GM23248 (cell line): ENCODE measurements at regions not wholly inside any gene's neighbourhood (a gene's known extent, or its start where the extent isn't known, plus 50 kb on each side); places are given as distances from the start of the nearest gene placed in this dataset.

Experiments used
- DNase-seq: peaks from one replicate; pipeline ENCODE4 v3.0.0-alpha.2; 2015
- H2AFZ ChIP-seq: fragments of 200-600 bp; sonication (generic); 2 replicates; pipeline ENCODE4 v1.6.1; 2016; ENCODE audit warnings: antibody characterized with exemption
- H3F3A ChIP-seq: fragments of 200-600 bp; sonication (generic); 2 replicates; pipeline ENCODE4 v1.6.1; 2016; ENCODE audit warnings: mild to moderate bottlenecking, antibody characterized with exemption, mixed run types; ENCODE audit not compliant: insufficient read depth
- H3K27ac ChIP-seq: fragments of 200-600 bp; sonication (generic); 2 replicates; pipeline ENCODE4 v1.5.1; 2016; ENCODE audit warnings: mild to moderate bottlenecking
- H3K27me3 ChIP-seq: fragments of 200-600 bp; sonication (generic); replicated peaks from 2 replicates; pipeline ENCODE4 v1.6.1; 2016; ENCODE audit warnings: mild to moderate bottlenecking; ENCODE audit not compliant: insufficient read depth
- H3K36me3 ChIP-seq: fragments of 200-600 bp; sonication (generic); 2 replicates; pipeline ENCODE4 v1.6.1; 2016; ENCODE audit warnings: low read depth, mild to moderate bottlenecking
- H3K4me1 ChIP-seq: fragments of 200-600 bp; sonication (generic); 2 replicates; pipeline ENCODE4 v1.6.1; 2016; ENCODE audit warnings: mild to moderate bottlenecking; ENCODE audit not compliant: insufficient read depth
- H3K4me2 ChIP-seq: fragments of 200-600 bp; sonication (generic); one replicate; pipeline ENCODE4 v1.6.1; 2016; ENCODE audit warnings: mild to moderate bottlenecking; ENCODE audit not compliant: unreplicated experiment
- H3K4me3 ChIP-seq: fragments of 200-600 bp; sonication (generic); 2 replicates; pipeline ENCODE4 v1.5.1; 2016; ENCODE audit warnings: mild to moderate bottlenecking
- H3K79me2 ChIP-seq: fragments of 200-600 bp; sonication (generic); 2 replicates; pipeline ENCODE4 v1.6.1; 2016; ENCODE audit warnings: mild to moderate bottlenecking; ENCODE audit not compliant: insufficient read depth
- H3K9ac ChIP-seq: fragments of 200-600 bp; sonication (generic); 2 replicates; pipeline ENCODE4 v1.6.1; 2016; ENCODE audit warnings: mild to moderate bottlenecking
- H3K9me2 ChIP-seq: fragments of 200-600 bp; sonication (generic); 2 replicates; pipeline ENCODE4 v1.6.1; 2016; ENCODE audit warnings: mixed run types, mild to moderate bottlenecking, moderate library complexity; ENCODE audit not compliant: insufficient read depth
- H3K9me3 ChIP-seq: fragments of 200-600 bp; sonication (generic); one replicate; pipeline ENCODE4 v1.6.1; 2017; ENCODE audit warnings: low read depth
- H4K20me1 ChIP-seq: fragments of 200-600 bp; sonication (generic); 2 replicates; pipeline ENCODE4 v1.6.0; 2016; ENCODE audit not compliant: insufficient read depth
- EZH2 ChIP-seq: fragments of 200-600 bp; sonication (generic); IDR thresholded peaks from 2 replicates; pipeline ENCODE4 v1.6.1; 2018; ENCODE audit warnings: antibody characterized with exemption, mild to moderate bottlenecking; ENCODE audit not compliant: insufficient read depth, poor library complexity, severe bottlenecking
- EZH2phosphoT487 ChIP-seq: fragments of 200-600 bp; sonication (generic); IDR thresholded peaks from 2 replicates; pipeline ENCODE4 v1.6.1; 2018; ENCODE audit warnings: antibody characterized with exemption, moderate library complexity, mild to moderate bottlenecking, low read depth; ENCODE audit not compliant: insufficient read depth
- WGBS, 2 experiments: methylation state at CpG; one replicate each; pipeline ENCODE4 v1.1.6; 2015 to 2017; ENCODE audit warnings: low lambda C conversion rate in 2 of 2, low coverage in 1 of 2; ENCODE audit errors: missing lambda C conversion rate in 2 of 2; 5-methylcytosine and 5-hydroxymethylcytosine counted together
- in situ Hi-C: fragments of 300-500 bp; cut with MboI; formaldehyde crosslinking; loops from 2 replicates; pipeline ENCODE4 v1.15.0; 2020

DNA sequence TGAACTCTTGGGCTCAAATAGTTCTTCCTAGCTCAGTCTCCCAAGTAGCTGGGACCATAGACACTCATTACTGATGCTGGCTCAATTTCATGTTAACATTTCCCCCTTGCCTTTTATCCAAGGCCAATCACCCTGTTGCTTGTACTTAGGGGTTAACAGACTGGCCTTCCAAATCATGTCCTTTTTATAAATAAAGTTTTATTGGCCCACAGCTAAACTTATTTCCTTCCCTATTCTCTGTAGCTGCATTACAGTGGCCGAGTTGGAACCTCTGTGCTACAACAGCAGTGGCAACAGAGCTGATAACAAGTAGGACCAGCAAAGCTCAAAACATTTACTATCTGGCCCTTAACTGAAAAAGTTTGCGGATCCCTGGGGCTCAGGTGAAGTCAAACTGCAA, 109.8 kb downstream of the ZFP64 start:
- H2AFZ ChIP-seq = no peak overlapping the region
- in situ Hi-C loops = loop anchor here (10.0 to 25.0 kb wide), 4 partner anchors 307 to 1094 kb away; no protein-coding TSS in a partner anchor
- no peaks in the 10 kb centered on the region for H4K20me1 ChIP-seq
- no peak overlapping the region for H3K9ac ChIP-seq
- H3K27me3 ChIP-seq = no peaks in the 10 kb centered on the region
- no peak overlapping the region for H3K4me3 ChIP-seq
- WGBS, 2 experiments = 88 to 94% methylated on average over 2 of the region's 2 CpGs
- no peak overlapping the region for H3K4me2 ChIP-seq
- TF ChIP-seq EZH2 (no peak), EZH2phosphoT487 (no peak)
- no peak for DNase-seq
- no peaks in the 10 kb centered on the region for H3K4me1 ChIP-seq
- no peaks in the 10 kb centered on the region for H3K9me3 ChIP-seq
- no peaks in the 10 kb centered on the region for H3K79me2 ChIP-seq
- H3K9me2 ChIP-seq = no peaks in the 10 kb centered on the region
- H3K27ac ChIP-seq = no peak overlapping the region
- H3F3A ChIP-seq = no peaks in the 10 kb centered on the region
- peaks cover under 1% of the 10 kb centered on the region; the same call in 1 of the 2 replicates for H3K36me3 ChIP-seq

DNA sequence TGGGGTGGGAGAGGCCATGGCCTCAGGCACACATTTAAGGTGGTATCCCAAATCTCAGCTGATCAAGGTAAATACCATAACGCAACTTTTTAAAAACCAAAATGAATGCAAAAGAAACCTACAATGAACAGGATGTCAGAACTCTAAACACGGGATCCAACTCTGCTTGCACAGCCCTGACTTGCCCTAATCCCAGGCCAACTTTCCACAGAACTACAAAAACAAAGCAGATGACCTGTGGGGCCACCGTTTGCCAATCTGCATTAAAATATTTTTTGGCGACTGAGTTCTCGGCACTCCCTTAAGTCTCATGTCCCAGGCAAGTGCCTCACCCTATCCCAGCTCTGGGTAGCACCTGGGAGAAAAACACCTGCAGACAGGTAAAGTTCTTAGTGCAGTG, 110.5 kb downstream of the ZFP64 start:
- Histone ChIP-seq H3K9me2 (no peaks in the 10 kb centered on the region), H3K4me3 (no peak overlapping the region), H3K27ac (no peak overlapping the region), H3K4me2 (no peak overlapping the region), H3K79me2 (no peaks in the 10 kb centered on the region), H3K36me3 (no peaks in the 10 kb centered on the region), H3K27me3 (no peaks in the 10 kb centered on the region), H2AFZ (no peak overlapping the region), H3K9ac (no peak overlapping the region), H3K4me1 (no peaks in the 10 kb centered on the region), H4K20me1 (no peaks in the 10 kb centered on the region), H3K9me3 (no peaks in the 10 kb centered on the region), H3F3A (no peaks in the 10 kb centered on the region)
- no peak for DNase-seq
- TF ChIP-seq EZH2phosphoT487 = no peak
- no peak for TF ChIP-seq EZH2
- 71 to 73% methylated on average over 5 of the region's 5 CpGs for WGBS, 2 experiments
- in situ Hi-C loops = loop anchor here (10.0 to 25.0 kb wide), 4 partner anchors 306 to 1094 kb away; no protein-coding TSS in a partner anchor

DNA sequence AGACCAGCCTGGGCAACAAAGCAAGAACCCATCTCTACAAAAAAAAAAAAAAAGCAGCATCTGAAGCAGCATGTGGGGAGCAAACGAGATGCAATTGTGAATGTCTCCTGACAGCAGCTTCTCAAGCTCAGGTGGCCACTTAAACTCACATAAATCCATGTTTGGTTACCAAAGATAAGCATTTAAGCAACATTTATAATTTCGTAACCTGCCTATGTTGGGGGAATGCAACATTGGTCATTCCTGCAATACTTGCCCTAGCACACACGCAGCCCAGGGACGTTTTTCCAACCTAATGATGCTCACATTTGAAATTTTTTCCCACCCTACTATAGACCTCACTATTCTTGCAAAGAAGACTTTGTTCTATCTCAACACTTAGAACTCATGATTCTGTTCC, 113.3 kb downstream of the ZFP64 start:
- Histone ChIP-seq H3K9me3 (no peaks in the 10 kb centered on the region), H3K9me2 (no peaks in the 10 kb centered on the region), H3K4me2 (no peak overlapping the region), H2AFZ (no peak overlapping the region), H3K27ac (no peak overlapping the region), H3K79me2 (no peaks in the 10 kb centered on the region), H3K27me3 (no peaks in the 10 kb centered on the region), H3K4me1 (no peaks in the 10 kb centered on the region), H3K4me3 (no peak overlapping the region), H3K9ac (no peak overlapping the region), H3K36me3 (no peaks in the 10 kb centered on the region), H4K20me1 (no peaks in the 10 kb centered on the region), H3F3A (no peaks in the 10 kb centered on the region)
- no peak for DNase-seq
- 84 to 89% methylated on average over 4 of the region's 4 CpGs for WGBS, 2 experiments
- TF ChIP-seq EZH2phosphoT487 (no peak), EZH2 (no peak)
- in situ Hi-C loops = loop anchor here (25.0 kb wide), 2 partner anchors 691 to 1091 kb away; no protein-coding TSS in a partner anchor

DNA sequence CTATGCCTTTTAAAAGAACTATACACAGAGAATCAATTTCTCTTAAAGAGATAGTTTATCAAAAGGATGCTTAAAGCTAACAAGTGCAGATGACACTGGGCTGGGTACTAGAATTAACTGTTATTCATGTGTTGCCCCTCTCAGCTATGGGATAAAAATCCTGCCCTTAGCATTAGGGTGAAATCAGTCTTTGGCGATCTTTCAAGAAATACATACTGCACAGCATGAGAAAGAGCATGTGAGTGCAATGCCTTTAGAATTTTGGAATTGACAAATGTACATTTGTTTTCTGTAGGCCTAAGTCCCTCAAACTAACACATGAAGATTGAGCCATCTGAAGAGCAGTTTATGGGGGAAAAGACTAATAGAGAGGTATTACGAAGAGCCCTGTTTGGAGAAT, 115.4 kb downstream of the ZFP64 start:
- TF ChIP-seq EZH2phosphoT487 = no peak
- no peak for TF ChIP-seq EZH2
- WGBS, 2 experiments = 58 to 65% methylated on average over 2 of the region's 2 CpGs
- in situ Hi-C loops = loop anchor here (25.0 kb wide), 2 partner anchors 689 to 1089 kb away; no protein-coding TSS in a partner anchor

DNA sequence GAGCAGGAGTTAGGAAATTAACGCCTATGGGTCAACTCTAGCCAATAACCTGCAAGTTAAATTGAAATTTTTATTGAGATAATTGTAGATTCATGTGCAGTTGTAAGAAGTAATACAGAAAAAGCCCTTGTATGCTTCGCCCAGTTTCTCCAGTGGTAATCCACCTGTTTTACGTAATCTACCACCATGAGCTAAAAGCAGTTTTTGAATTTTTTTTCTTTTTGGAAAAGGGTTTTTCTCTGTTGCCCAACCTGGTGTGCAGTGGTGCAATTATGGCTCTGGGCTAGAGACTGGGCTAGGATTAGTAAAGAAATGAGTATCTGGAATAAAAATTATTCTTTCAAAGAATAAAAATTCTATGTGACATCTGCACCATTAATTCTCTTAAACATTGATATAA, 116.2 kb downstream of the ZFP64 start:
- in situ Hi-C loops = loop anchor here (25.0 kb wide), 2 partner anchors 688 to 1088 kb away; no protein-coding TSS in a partner anchor
- Histone ChIP-seq H3K4me1 (no peaks in the 10 kb centered on the region), H3K4me2 (no peak overlapping the region), H3K9ac (no peak overlapping the region), H3K27me3 (no peaks in the 10 kb centered on the region), H3K36me3 (0 out of 2 replicates have a peak, but pooled peaks cover 3% of the 10 kb centered on the region), H3K4me3 (no peak overlapping the region), H3K79me2 (no peaks in the 10 kb centered on the region), H3K9me3 (no peaks in the 10 kb centered on the region), H3K9me2 (no peaks in the 10 kb centered on the region), H4K20me1 (no peaks in the 10 kb centered on the region), H2AFZ (no peak overlapping the region), H3F3A (no peaks in the 10 kb centered on the region), H3K27ac (no peak overlapping the region)
- DNase-seq = no peak
- no peak for TF ChIP-seq EZH2phosphoT487
- TF ChIP-seq EZH2 = no peak
- WGBS, 2 experiments = 92 to 93% methylated on average over 3 of the region's 3 CpGs

More for the DNA sequence above, 115.4 kb downstream of the ZFP64 start:
- peak; percentile 7 for DNase-seq
- Histone ChIP-seq H3F3A (no peaks in the 10 kb centered on the region), H4K20me1 (no peaks in the 10 kb centered on the region), H3K9me3 (no peaks in the 10 kb centered on the region), H3K27ac (no peak overlapping the region), H3K9me2 (no peaks in the 10 kb centered on the region), H3K27me3 (no peaks in the 10 kb centered on the region), H3K4me3 (no peak overlapping the region), H3K79me2 (no peaks in the 10 kb centered on the region), H3K4me2 (no peak overlapping the region), H3K9ac (no peak overlapping the region), H3K36me3 (no peaks in the 10 kb centered on the region), H2AFZ (no peak overlapping the region), H3K4me1 (no peaks in the 10 kb centered on the region)
